ENCODE measurements at regions not wholly inside any gene's neighbourhood (a gene's known extent, or its start where the extent isn't known, plus 50 kb on each side); places are given as distances from the start of the nearest gene placed in this dataset.

DNA sequence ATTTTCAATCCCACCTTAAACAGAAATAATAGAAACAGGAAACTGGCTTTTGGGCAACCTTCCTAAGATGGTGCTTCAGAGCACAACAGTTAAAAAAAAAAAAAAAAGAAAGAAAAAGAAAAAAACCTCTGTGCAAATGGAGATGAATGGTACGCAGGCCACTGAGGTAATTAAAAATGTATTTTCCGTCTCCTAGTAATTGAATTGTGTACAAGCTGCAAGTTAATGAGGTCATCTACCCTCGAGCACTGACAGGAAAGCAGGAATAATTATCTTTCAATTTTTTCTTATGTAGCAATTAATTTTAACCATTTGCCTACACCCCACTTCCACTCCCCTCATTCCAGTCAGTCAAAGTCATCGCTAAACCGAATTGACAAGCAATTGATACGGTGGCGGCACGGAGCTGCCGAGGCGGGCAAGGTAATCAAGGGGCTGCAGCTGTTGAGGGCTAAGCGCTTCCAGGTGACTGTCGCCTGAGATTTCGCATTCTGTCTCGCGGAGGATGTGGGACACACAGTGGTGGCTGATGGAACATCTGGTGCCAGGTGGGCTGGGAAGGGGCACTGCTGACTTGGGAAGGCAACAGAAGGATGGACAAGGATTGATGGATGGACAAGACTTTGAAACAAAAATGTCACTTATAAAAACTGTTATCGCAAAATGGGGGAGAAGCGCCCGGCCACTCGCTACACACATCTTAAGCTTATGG lies 109.4 kb downstream of the RCN1 start:
- no peak overlapping the region for H3K4me3 ChIP-seq (ENCODE audit: low read length)
- no peaks in the 10 kb centered on the region for H3K27me3 ChIP-seq (ENCODE audit: control insufficient read depth, insufficient read depth, low read length)
- H3K9me3 ChIP-seq (ENCODE audit: control insufficient read depth, insufficient read depth, low read length): no peaks in the 10 kb centered on the region
- no peaks in the 10 kb centered on the region for H3K36me3 ChIP-seq (ENCODE audit: control insufficient read depth, insufficient read depth, low read length)
- no peaks in the 10 kb centered on the region for H3K4me1 ChIP-seq (ENCODE audit: control insufficient read depth, insufficient read depth, low read length)
- DNase-seq (ENCODE audit: low read depth, low spot score): no peak
- no CpG with 5 or more reads among the region's 19 CpGs for WGBS (ENCODE audit: insufficient coverage, insufficient read length)
- H3K27ac ChIP-seq (ENCODE audit: low read length): no peak overlapping the region

GRCh38 chr11:32204751-32205150 lies 113.9 kb downstream of the RCN1 start:
- H3K36me3 ChIP-seq (ENCODE audit: control insufficient read depth, insufficient read depth, low read length): no peaks in the 10 kb centered on the region
- no peak overlapping the region for H3K4me3 ChIP-seq (ENCODE audit: low read length)
- WGBS (ENCODE audit: insufficient coverage, insufficient read length): no CpG with 5 or more reads among the region's 5 CpGs
- H3K27ac ChIP-seq (ENCODE audit: low read length): no peak overlapping the region
- no peaks in the 10 kb centered on the region for H3K27me3 ChIP-seq (ENCODE audit: control insufficient read depth, insufficient read depth, low read length)
- no peaks in the 10 kb centered on the region for H3K9me3 ChIP-seq (ENCODE audit: control insufficient read depth, insufficient read depth, low read length)
- no peaks in the 10 kb centered on the region for H3K4me1 ChIP-seq (ENCODE audit: control insufficient read depth, insufficient read depth, low read length)
- DNase-seq (ENCODE audit: low read depth, low spot score): no peak

GRCh38 chr11:32210556-32210955 lies 119.7 kb downstream of the RCN1 start:
- H3K27me3 ChIP-seq (ENCODE audit: control insufficient read depth, insufficient read depth, low read length): no peaks in the 10 kb centered on the region
- H3K9me3 ChIP-seq (ENCODE audit: control insufficient read depth, insufficient read depth, low read length): no peaks in the 10 kb centered on the region
- no peaks in the 10 kb centered on the region for H3K4me1 ChIP-seq (ENCODE audit: control insufficient read depth, insufficient read depth, low read length)
- no peak overlapping the region for H3K4me3 ChIP-seq (ENCODE audit: low read length)
- no peak overlapping the region for H3K27ac ChIP-seq (ENCODE audit: low read length)
- H3K36me3 ChIP-seq (ENCODE audit: control insufficient read depth, insufficient read depth, low read length): no peaks in the 10 kb centered on the region
- no peak for DNase-seq (ENCODE audit: low read depth, low spot score)
- no CpG with 5 or more reads among the region's 6 CpGs for WGBS (ENCODE audit: insufficient coverage, insufficient read length)

- Histone ChIP-seq H3K4me1 (ENCODE audit: control insufficient read depth, insufficient read depth, low read length) (no peaks in the 10 kb centered on the region), H3K4me3 (ENCODE audit: low read length) (no peak overlapping the region), H3K27me3 (ENCODE audit: control insufficient read depth, insufficient read depth, low read length) (no peaks in the 10 kb centered on the region), H3K36me3 (ENCODE audit: control insufficient read depth, insufficient read depth, low read length) (no peaks in the 10 kb centered on the region), H3K9me3 (ENCODE audit: control insufficient read depth, insufficient read depth, low read length) (no peaks in the 10 kb centered on the region), H3K27ac (ENCODE audit: low read length) (no peak overlapping the region)
- no CpG with 5 or more reads among the region's 5 CpGs for WGBS (ENCODE audit: insufficient coverage, insufficient read length)
- DNase-seq (ENCODE audit: low read depth, low spot score): no peak
Observed at GRCh38 chr11:32213223-32213622, 122.3 kb downstream of the RCN1 start.

DNA sequence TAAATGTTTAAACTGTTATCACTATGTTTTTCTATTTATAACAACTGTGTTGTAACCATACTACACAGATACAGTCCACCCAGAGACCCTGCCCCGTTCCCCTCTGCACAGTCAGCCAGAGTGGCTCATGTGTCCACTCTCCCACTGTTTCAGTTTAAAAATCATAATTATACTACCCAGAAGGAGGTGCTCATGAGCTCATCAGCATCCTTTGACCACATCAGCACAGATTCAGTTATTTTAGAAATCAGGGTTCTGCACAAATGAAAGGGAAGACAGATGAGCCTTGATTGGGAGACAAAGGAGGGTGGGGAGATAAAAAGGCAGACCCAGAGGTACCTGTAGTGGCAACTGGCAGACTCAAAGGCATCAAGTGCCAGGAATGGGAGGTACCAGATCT lies 124.3 kb downstream of the RCN1 start:
- Histone ChIP-seq H3K4me3 (ENCODE audit: low read length) (no peak overlapping the region), H3K36me3 (ENCODE audit: control insufficient read depth, insufficient read depth, low read length) (no peaks in the 10 kb centered on the region), H3K27me3 (ENCODE audit: control insufficient read depth, insufficient read depth, low read length) (no peaks in the 10 kb centered on the region), H3K4me1 (ENCODE audit: control insufficient read depth, insufficient read depth, low read length) (no peaks in the 10 kb centered on the region), H3K9me3 (ENCODE audit: control insufficient read depth, insufficient read depth, low read length) (no peaks in the 10 kb centered on the region), H3K27ac (ENCODE audit: low read length) (no peak overlapping the region)
- no CpG with 5 or more reads among the region's 1 CpG for WGBS (ENCODE audit: insufficient coverage, insufficient read length)
- no peak for DNase-seq (ENCODE audit: low read depth, low spot score)

- no peaks in the 10 kb centered on the region for H3K9me3 ChIP-seq (ENCODE audit: control insufficient read depth, insufficient read depth, low read length)
- no peak overlapping the region for H3K4me3 ChIP-seq (ENCODE audit: low read length)
- DNase-seq (ENCODE audit: low read depth, low spot score): no peak
- no CpG with 5 or more reads among the region's 4 CpGs for WGBS (ENCODE audit: insufficient coverage, insufficient read length)
- no peaks in the 10 kb centered on the region for H3K36me3 ChIP-seq (ENCODE audit: control insufficient read depth, insufficient read depth, low read length)
- no peak overlapping the region for H3K27ac ChIP-seq (ENCODE audit: low read length)
- no peaks in the 10 kb centered on the region for H3K27me3 ChIP-seq (ENCODE audit: control insufficient read depth, insufficient read depth, low read length)
- H3K4me1 ChIP-seq (ENCODE audit: control insufficient read depth, insufficient read depth, low read length): no peaks in the 10 kb centered on the region
Observed at GRCh38 chr11:32216749-32217148, 125.9 kb downstream of the RCN1 start.

GRCh38 chr11:32219320-32219719 lies 128.4 kb downstream of the RCN1 start:
- no peak overlapping the region for H3K4me3 ChIP-seq (ENCODE audit: low read length)
- H3K36me3 ChIP-seq (ENCODE audit: control insufficient read depth, insufficient read depth, low read length): no peaks in the 10 kb centered on the region
- WGBS (ENCODE audit: insufficient coverage, insufficient read length): no CpG with 5 or more reads among the region's 7 CpGs
- H3K27me3 ChIP-seq (ENCODE audit: control insufficient read depth, insufficient read depth, low read length): no peaks in the 10 kb centered on the region
- no peaks in the 10 kb centered on the region for H3K4me1 ChIP-seq (ENCODE audit: control insufficient read depth, insufficient read depth, low read length)
- DNase-seq (ENCODE audit: low read depth, low spot score): no peak
- no peaks in the 10 kb centered on the region for H3K9me3 ChIP-seq (ENCODE audit: control insufficient read depth, insufficient read depth, low read length)
- no peak overlapping the region for H3K27ac ChIP-seq (ENCODE audit: low read length)

DNA sequence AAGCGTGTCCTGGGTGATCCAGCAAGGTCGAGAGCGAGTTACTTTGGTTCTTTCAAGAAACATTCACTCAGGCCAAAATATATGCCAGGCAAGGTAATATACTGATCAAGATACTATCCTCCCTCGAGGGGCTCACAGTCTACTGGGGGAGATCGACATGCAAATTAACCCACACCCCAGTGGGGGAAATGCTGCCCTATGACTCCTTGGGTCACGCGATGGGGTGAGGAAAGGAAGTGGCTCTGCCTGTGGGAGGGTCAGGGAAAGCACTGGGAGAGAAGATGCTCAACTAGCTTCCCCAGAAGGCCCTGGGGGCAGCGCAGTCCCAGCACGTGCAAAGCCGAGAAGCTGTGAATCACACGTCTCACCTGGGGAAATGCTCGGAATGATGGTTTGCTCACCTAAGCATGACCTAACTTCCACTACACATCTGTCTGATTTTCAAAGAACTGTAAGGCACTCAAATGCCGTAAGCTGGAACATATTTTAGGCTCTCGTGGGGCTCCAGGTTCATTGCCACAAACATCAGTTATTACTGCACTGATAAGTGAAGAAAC lies 130.7 kb downstream of the RCN1 start:
- no peak overlapping the region for H3K27ac ChIP-seq (ENCODE audit: low read length)
- WGBS (ENCODE audit: insufficient coverage, insufficient read length): no CpG with 5 or more reads among the region's 14 CpGs
- no peaks in the 10 kb centered on the region for H3K36me3 ChIP-seq (ENCODE audit: control insufficient read depth, insufficient read depth, low read length)
- no peak for DNase-seq (ENCODE audit: low read depth, low spot score)
- no peaks in the 10 kb centered on the region for H3K9me3 ChIP-seq (ENCODE audit: control insufficient read depth, insufficient read depth, low read length)
- H3K4me1 ChIP-seq (ENCODE audit: control insufficient read depth, insufficient read depth, low read length): no peaks in the 10 kb centered on the region
- no peaks in the 10 kb centered on the region for H3K27me3 ChIP-seq (ENCODE audit: control insufficient read depth, insufficient read depth, low read length)
- no peak overlapping the region for H3K4me3 ChIP-seq (ENCODE audit: low read length)

GRCh38 chr11:32224580-32224979 lies 133.7 kb downstream of the RCN1 start:
- H3K4me3 ChIP-seq (ENCODE audit: low read length): no peak overlapping the region
- H3K36me3 ChIP-seq (ENCODE audit: control insufficient read depth, insufficient read depth, low read length): no peaks in the 10 kb centered on the region
- H3K4me1 ChIP-seq (ENCODE audit: control insufficient read depth, insufficient read depth, low read length): no peaks in the 10 kb centered on the region
- DNase-seq (ENCODE audit: low read depth, low spot score): no peak
- WGBS (ENCODE audit: insufficient coverage, insufficient read length): no CpG with 5 or more reads among the region's 3 CpGs
- H3K27ac ChIP-seq (ENCODE audit: low read length): no peak overlapping the region
- no peaks in the 10 kb centered on the region for H3K9me3 ChIP-seq (ENCODE audit: control insufficient read depth, insufficient read depth, low read length)
- H3K27me3 ChIP-seq (ENCODE audit: control insufficient read depth, insufficient read depth, low read length): no peaks in the 10 kb centered on the region

DNA sequence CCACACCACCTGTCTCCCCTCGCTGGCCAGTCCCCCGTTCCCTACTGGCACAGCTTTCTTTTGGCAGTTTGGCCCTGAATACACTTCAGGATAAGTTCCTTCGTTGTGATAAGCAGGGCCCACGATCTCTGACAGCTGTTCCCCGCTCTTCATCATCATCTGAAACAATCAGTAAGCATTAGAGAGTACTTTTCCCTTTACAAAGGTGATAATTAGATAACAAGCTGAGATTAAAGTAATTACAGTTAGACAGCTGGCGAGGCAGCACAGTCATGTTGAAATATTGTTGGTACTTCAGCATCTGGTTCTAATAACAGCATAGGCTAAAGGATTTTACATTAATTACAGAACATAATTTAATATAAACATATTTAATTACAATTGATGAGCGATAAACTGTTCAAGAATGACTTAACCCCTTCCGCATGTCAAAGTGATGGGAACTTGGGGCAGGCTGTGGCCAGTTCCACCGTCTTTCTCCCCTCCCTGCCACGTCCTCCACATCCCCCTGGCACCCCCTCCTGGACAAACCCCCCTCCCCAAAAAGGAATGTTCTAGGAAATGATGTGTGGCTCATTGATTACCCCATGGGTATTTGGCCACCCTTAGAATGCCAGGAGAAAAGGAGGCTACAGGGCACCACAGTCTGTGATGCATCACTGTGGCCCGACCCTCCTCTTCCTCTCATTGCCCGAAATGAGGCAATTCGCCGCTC lies 134.9 kb downstream of the RCN1 start:
- Histone ChIP-seq H3K36me3 (ENCODE audit: control insufficient read depth, insufficient read depth, low read length) (no peaks in the 10 kb centered on the region), H3K9me3 (ENCODE audit: control insufficient read depth, insufficient read depth, low read length) (no peaks in the 10 kb centered on the region), H3K4me3 (ENCODE audit: low read length) (no peak overlapping the region), H3K4me1 (ENCODE audit: control insufficient read depth, insufficient read depth, low read length) (no peaks in the 10 kb centered on the region), H3K27me3 (ENCODE audit: control insufficient read depth, insufficient read depth, low read length) (no peaks in the 10 kb centered on the region), H3K27ac (ENCODE audit: low read length) (no peak overlapping the region)
- no CpG with 5 or more reads among the region's 14 CpGs for WGBS (ENCODE audit: insufficient coverage, insufficient read length)
- DNase-seq (ENCODE audit: low read depth, low spot score): no peak

All from iPS DF 6.9 (cell line).